Panc1 (cell line): ENCODE measurements at regions not wholly inside any gene's neighbourhood (a gene's known extent, or its start where the extent isn't known, plus 50 kb on each side); places are given as distances from the start of the nearest gene placed in this dataset.

Experiments used
- CTCF ChIP-seq: fragments of 450-650 bp; IDR thresholded peaks from 2 replicates; pipeline ENCODE4 v1.5.1; 2017; ENCODE audit warnings: mild to moderate bottlenecking
- POLR2AphosphoS5 ChIP-seq: IDR thresholded peaks from 2 replicates; pipeline ENCODE4 v1.6.1; 2012; ENCODE audit warnings: mild to moderate bottlenecking, low read depth, low read length, moderate library complexity
- REST ChIP-seq, 2 experiments: IDR thresholded peaks; 2 replicates each; pipeline ENCODE4 v1.6.1; 2011 to 2012; ENCODE audit warnings: low read depth in 2 of 2, control low read depth in 1 of 2, low read length in 1 of 2, mild to moderate bottlenecking in 1 of 2, moderate library complexity in 1 of 2; ENCODE audit not compliant: insufficient read depth in 1 of 2

- no peak for TF ChIP-seq CTCF
- TF ChIP-seq POLR2AphosphoS5 = no peak
- TF ChIP-seq REST (IDR thresholded peaks at IDR 0.05; ENCODE audit: insufficient read depth in 1 of 2, low read depth in 2 of 2, low read length in 1 of 2) = no peak
These were observed 158.4 kb upstream of the ZKSCAN2 start for GRCh38 chr16:25416002-25416401.
